ENCODE measurements at regions not wholly inside any gene's neighbourhood (a gene's known extent, or its start where the extent isn't known, plus 50 kb on each side); places are given as distances from the start of the nearest gene placed in this dataset.

DNA sequence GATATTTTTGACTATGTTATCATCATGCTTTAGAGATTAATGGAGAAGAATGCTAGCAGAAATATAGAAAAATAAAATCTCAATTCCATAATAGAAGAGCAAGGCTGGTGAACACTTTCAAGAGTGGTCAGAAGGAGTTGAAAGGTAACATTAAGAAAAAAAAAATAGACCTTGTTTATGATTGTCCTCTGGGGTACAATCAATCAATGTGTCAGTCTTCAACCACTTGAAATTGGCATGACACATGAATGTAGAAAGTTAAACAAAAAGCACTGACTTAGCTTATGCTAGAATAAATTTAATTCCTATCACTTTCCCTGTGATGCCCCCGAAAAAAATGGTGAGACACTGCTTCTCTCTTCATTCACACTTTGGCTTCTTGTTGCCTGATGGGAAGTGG, 750.3 kb upstream of the ADGRL2 start (continued):
- no peak for TF ChIP-seq ZMYM4 (CRISPR knock-in tag; IDR thresholded peaks at IDR 0.05)
- no peak for TF ChIP-seq MED8 (CRISPR knock-in tag; IDR thresholded peaks at IDR 0.05; ENCODE audit: insufficient replicate concordance)
- TF ChIP-seq, protein P1, sequence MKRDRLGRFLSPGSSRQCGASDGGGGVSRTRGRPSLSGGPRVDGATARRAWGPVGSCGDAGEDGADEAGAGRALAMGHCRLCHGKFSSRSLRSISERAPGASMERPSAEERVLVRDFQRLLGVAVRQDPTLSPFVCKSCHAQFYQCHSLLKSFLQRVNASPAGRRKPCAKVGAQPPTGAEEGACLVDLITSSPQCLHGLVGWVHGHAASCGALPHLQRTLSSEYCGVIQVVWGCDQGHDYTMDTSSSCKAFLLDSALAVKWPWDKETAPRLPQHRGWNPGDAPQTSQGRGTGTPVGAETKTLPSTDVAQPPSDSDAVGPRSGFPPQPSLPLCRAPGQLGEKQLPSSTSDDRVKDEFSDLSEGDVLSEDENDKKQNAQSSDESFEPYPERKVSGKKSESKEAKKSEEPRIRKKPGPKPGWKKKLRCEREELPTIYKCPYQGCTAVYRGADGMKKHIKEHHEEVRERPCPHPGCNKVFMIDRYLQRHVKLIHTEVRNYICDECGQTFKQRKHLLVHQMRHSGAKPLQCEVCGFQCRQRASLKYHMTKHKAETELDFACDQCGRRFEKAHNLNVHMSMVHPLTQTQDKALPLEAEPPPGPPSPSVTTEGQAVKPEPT (CRISPR knock-in tag; IDR thresholded peaks at IDR 0.05; ENCODE audit: low read depth) = no peak
- TF ChIP-seq, protein P2, sequence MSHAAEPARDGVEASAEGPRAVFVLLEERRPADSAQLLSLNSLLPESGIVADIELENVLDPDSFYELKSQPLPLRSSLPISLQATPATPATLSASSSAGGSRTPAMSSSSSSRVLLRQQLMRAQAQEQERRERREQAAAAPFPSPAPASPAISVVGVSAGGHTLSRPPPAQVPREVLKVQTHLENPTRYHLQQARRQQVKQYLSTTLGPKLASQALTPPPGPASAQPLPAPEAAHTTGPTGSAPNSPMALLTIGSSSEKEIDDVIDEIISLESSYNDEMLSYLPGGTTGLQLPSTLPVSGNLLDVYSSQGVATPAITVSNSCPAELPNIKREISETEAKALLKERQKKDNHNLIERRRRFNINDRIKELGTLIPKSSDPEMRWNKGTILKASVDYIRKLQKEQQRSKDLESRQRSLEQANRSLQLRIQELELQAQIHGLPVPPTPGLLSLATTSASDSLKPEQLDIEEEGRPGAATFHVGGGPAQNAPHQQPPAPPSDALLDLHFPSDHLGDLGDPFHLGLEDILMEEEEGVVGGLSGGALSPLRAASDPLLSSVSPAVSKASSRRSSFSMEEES (CRISPR knock-in tag; IDR thresholded peaks at IDR 0.05) = no peak
- TF ChIP-seq ZNF772 (CRISPR knock-in tag; IDR thresholded peaks at IDR 0.05) = no peak
- TF ChIP-seq, protein P3, sequence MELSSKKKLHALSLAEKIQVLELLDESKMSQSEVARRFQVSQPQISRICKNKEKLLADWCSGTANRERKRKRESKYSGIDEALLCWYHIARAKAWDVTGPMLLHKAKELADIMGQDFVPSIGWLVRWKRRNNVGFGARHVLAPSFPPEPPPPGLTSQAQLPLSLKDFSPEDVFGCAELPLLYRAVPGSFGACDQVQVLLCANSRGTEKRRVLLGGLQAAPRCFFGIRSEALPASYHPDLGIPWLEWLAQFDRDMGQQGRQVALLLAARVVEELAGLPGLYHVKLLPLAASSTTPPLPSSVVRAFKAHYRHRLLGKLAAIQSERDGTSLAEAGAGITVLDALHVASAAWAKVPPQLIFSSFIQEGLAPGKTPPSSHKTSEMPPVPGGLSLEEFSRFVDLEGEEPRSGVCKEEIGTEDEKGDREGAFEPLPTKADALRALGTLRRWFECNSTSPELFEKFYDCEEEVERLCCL (CRISPR knock-in tag; IDR thresholded peaks at IDR 0.05; ENCODE audit: borderline replicate concordance) = no peak

DNA sequence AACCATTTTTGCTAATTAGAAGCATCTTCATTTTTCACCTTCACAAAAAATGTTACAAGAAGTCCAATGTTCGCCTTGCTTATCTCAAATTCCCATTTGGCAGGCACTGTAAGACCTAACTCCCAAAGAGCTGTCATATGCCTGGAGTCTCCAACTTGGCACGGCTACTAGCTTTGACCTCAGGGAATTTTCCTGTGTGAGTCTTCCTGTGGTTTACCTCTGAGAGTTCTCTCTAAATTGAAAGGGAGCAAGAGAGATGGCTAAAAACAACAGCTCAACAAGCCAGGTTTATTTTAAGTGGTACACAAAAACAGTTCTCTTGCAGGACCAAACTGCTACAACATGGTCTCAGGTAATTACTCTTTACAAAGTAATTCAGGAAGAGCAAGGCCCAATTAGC, 756.0 kb upstream of the ADGRL2 start:
- CTCF ChIA-PET (ENCODE audit: low intra/inter-chr PET ratio, low total read pairs) = no interaction called here
- DNase-seq (ENCODE audit: low spot score) (no peak), ATAC-seq (no peak), FAIRE-seq (no peak)
- 0% methylated on average over 2 of the region's 2 CpGs for WGBS (ENCODE audit: low lambda C conversion rate)
- H4K20me1 ChIP-seq (ENCODE audit: insufficient read depth, low read length) = no peaks in the 10 kb centered on the region
- intact Hi-C loops (cut with micrococcal nuclease; ENCODE audit: unreplicated experiment) = no loop called here
- H3K4me1 ChIP-seq (ENCODE audit: insufficient read depth, low read length) = no peaks in the 10 kb centered on the region
- H3K36me3 ChIP-seq (replicated peaks in 1 of 2; ENCODE audit: control insufficient read depth in 1 of 2, insufficient read depth in 2 of 2, low read length in 2 of 2) = no peaks in the 10 kb centered on the region
- no peak overlapping the region for H3K27ac ChIP-seq (ENCODE audit: extremely low read length, insufficient read depth, low read length)
- no peak overlapping the region for H3K4me2 ChIP-seq (ENCODE audit: low read depth, low read length)
- POLR2A ChIA-PET = no interaction called here
- H3K9me3 ChIP-seq (ENCODE audit: low read length) = peaks cover 44% of the 10 kb centered on the region
- H3K27me3 ChIP-seq (ENCODE audit: control insufficient read depth in 1 of 2, insufficient read depth in 2 of 2, low read length in 2 of 2) = no peaks in the 10 kb centered on the region
- H3K9ac ChIP-seq (ENCODE audit: insufficient read depth, low read depth, low read length) = no peak overlapping the region
- TF ChIP-seq NFE2L2 (IDR thresholded peaks at IDR 0.05; ENCODE audit: low read length) (no peak), ZBTB20 (CRISPR knock-in tag; IDR thresholded peaks at IDR 0.05; ENCODE audit: borderline replicate concordance, low read depth) (no peak), ZBTB21 (CRISPR knock-in tag; IDR thresholded peaks at IDR 0.05) (no peak)
- no peak overlapping the region for H2AFZ ChIP-seq (ENCODE audit: low read length)
- in situ Hi-C loops (cut with HindIII; ENCODE audit: extremely low pct_ligation_motif_present, low pct_unique_long_range_greater_than_20kb) = no loop called here
- BruUV-seq (replicated peaks) = no TSS peak
- H3K4me3 ChIP-seq (replicated peaks in 1 of 3; ENCODE audit: insufficient read depth in 1 of 3, low read depth in 2 of 3, low read length in 3 of 3) = no peak overlapping the region
- H3K79me2 ChIP-seq (ENCODE audit: insufficient read depth, low read length) = no peaks in the 10 kb centered on the region

Measured in HepG2 (cell line).